Islet precursor cell (in vitro differentiated cells): ENCODE measurements at regions not wholly inside any gene's neighbourhood (a gene's known extent, or its start where the extent isn't known, plus 50 kb on each side); places are given as distances from the start of the nearest gene placed in this dataset.
A peak's percentile ranks its signal among the peaks of the same experiment; 100 is the strongest.

Experiments
- DNase-seq: peaks from one replicate; pipeline ENCODE4 v3.0.0-alpha.2; 2018

GRCh38 chr6:138580040-138580439 lies 80.7 kb upstream of the NHSL1 start:
- no peak for DNase-seq

- no peak for DNase-seq
Measured at GRCh38 chr6:138580801-138581200, 81.5 kb upstream of the NHSL1 start.

GRCh38 chr6:138582573-138582972 lies 83.3 kb upstream of the NHSL1 start:
- peak; percentile 61 for DNase-seq

GRCh38 chr6:138586638-138587037 lies 87.3 kb upstream of the NHSL1 start:
- DNase-seq = no peak

GRCh38 chr6:138588805-138589434 lies 89.6 kb upstream of the NHSL1 start:
- DNase-seq = peak; percentile 77

GRCh38 chr6:138590796-138591709 lies 91.8 kb upstream of the NHSL1 start:
- DNase-seq = peak; percentile 87

GRCh38 chr6:138592749-138593123 lies 93.4 kb upstream of the NHSL1 start:
- no peak for DNase-seq

GRCh38 chr6:138593124-138593877 lies 94.0 kb upstream of the NHSL1 start:
- peak; percentile 85 for DNase-seq

GRCh38 chr6:138593909-138594757 lies 94.8 kb upstream of the NHSL1 start:
- no peak for DNase-seq

- DNase-seq = no peak
Measured at GRCh38 chr6:138594758-138595140, 95.5 kb upstream of the NHSL1 start.

- DNase-seq = no peak
Measured at GRCh38 chr6:138596126-138596525, 96.8 kb upstream of the NHSL1 start.

GRCh38 chr6:138596591-138596990 lies 97.3 kb upstream of the NHSL1 start:
- DNase-seq = no peak

- no peak for DNase-seq
Measured at GRCh38 chr6:138597336-138597735, 98.0 kb upstream of the NHSL1 start.

- no peak for DNase-seq
Measured at GRCh38 chr6:138598562-138599173, 99.4 kb upstream of the NHSL1 start.

GRCh38 chr6:138600261-138600660 lies 101.0 kb upstream of the NHSL1 start:
- no peak for DNase-seq

- DNase-seq = no peak
Measured at GRCh38 chr6:138600726-138601125, 101.4 kb upstream of the NHSL1 start.

GRCh38 chr6:138601128-138601527 lies 101.8 kb upstream of the NHSL1 start:
- DNase-seq = no peak

GRCh38 chr6:138605958-138606357 lies 106.7 kb upstream of the NHSL1 start:
- DNase-seq = no peak

GRCh38 chr6:138607478-138608433 lies 108.5 kb upstream of the NHSL1 start:
- no peak for DNase-seq

- no peak for DNase-seq
Measured at GRCh38 chr6:138608896-138609295, 109.6 kb upstream of the NHSL1 start.
